ENCODE measurements at regions not wholly inside any gene's neighbourhood (a gene's known extent, or its start where the extent isn't known, plus 50 kb on each side); places are given as distances from the start of the nearest gene placed in this dataset.

- no peak for DNase-seq (ENCODE audit: low read depth)
Observed at GRCh38 chr4:35237924-35238323, 1006.4 kb downstream of the ARAP2 start.

GRCh38 chr4:35238793-35239192 is 1005.5 kb downstream of the ARAP2 start:
- DNase-seq (ENCODE audit: low read depth): no peak

- no peak for DNase-seq (ENCODE audit: low read depth)
Observed at GRCh38 chr4:35246493-35246892, 997.8 kb downstream of the ARAP2 start.

GRCh38 chr4:35247047-35247446 is 997.3 kb downstream of the ARAP2 start:
- no peak for DNase-seq (ENCODE audit: low read depth)

- no peak for DNase-seq (ENCODE audit: low read depth)
Observed at GRCh38 chr4:35250331-35250730, 994.0 kb downstream of the ARAP2 start.

- DNase-seq (ENCODE audit: low read depth): peak; percentile 38
Observed at GRCh38 chr4:35250761-35251160, 993.6 kb downstream of the ARAP2 start.

- no peak for DNase-seq (ENCODE audit: low read depth)
Observed at GRCh38 chr4:35252071-35252470, 992.2 kb downstream of the ARAP2 start.

GRCh38 chr4:35252866-35253265 is 991.4 kb downstream of the ARAP2 start:
- DNase-seq (ENCODE audit: low read depth): peak; percentile 77

GRCh38 chr4:35253331-35253730 is 991.0 kb downstream of the ARAP2 start:
- DNase-seq (ENCODE audit: low read depth): no peak

- no peak for DNase-seq (ENCODE audit: low read depth)
Observed at GRCh38 chr4:35286434-35286833, 957.9 kb downstream of the ARAP2 start.

GRCh38 chr4:35300996-35301774 is 943.1 kb downstream of the ARAP2 start:
- no peak for DNase-seq (ENCODE audit: low read depth)

GRCh38 chr4:35315419-35315818 is 928.9 kb downstream of the ARAP2 start:
- no peak for DNase-seq (ENCODE audit: low read depth)

- DNase-seq (ENCODE audit: low read depth): no peak
Observed at GRCh38 chr4:35325908-35326453, 918.3 kb downstream of the ARAP2 start.

GRCh38 chr4:35342833-35343232 is 901.5 kb downstream of the ARAP2 start:
- no peak for DNase-seq (ENCODE audit: low read depth)

- DNase-seq (ENCODE audit: low read depth): no peak
Observed at GRCh38 chr4:35347276-35347675, 897.0 kb downstream of the ARAP2 start.

GRCh38 chr4:35358001-35358584 is 886.2 kb downstream of the ARAP2 start:
- peak; percentile 71 for DNase-seq (ENCODE audit: low read depth)

GRCh38 chr4:35364321-35364870 is 879.9 kb downstream of the ARAP2 start:
- no peak for DNase-seq (ENCODE audit: low read depth)

- no peak for DNase-seq (ENCODE audit: low read depth)
Observed at GRCh38 chr4:35365186-35365585, 879.1 kb downstream of the ARAP2 start.

- DNase-seq (ENCODE audit: low read depth): no peak
Observed at GRCh38 chr4:35399912-35400311, 844.4 kb downstream of the ARAP2 start.

- no peak for DNase-seq (ENCODE audit: low read depth)
Observed at GRCh38 chr4:35423104-35423503, 821.2 kb downstream of the ARAP2 start.

- DNase-seq (ENCODE audit: low read depth): no peak
Observed at GRCh38 chr4:35447474-35447873, 796.8 kb downstream of the ARAP2 start.

GRCh38 chr4:35459045-35459444 is 785.3 kb downstream of the ARAP2 start:
- DNase-seq (ENCODE audit: low read depth): no peak
